ENCODE measurements at regions not wholly inside any gene's neighbourhood (a gene's known extent, or its start where the extent isn't known, plus 50 kb on each side); places are given as distances from the start of the nearest gene placed in this dataset.
"Not testable (repeated sequence)": the region's sequence is repeated elsewhere in the genome, so short reads cannot be mapped to it uniquely, and the experiment has no call there.

DNA sequence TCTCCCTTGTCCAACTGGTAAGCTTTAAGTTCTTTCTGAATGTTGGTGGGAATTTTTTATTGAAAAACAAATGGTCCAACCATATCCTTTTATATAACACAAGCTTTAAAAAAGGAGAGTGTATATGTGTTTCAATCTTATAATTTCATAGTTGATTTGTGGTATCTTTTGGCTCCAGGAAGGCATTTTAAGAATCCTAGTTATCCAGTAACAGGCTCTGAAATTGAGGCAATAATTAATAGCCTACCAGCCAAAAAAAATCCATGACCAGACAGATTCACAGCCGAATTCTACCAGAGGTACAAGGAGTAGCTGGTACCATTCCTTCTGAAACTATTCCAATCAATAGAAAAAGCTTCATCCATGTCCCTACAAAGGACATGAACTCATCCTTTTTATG is 141.6 kb downstream of the FZD1 start:
- not testable (repeated sequence) for ATAC-seq

DNA sequence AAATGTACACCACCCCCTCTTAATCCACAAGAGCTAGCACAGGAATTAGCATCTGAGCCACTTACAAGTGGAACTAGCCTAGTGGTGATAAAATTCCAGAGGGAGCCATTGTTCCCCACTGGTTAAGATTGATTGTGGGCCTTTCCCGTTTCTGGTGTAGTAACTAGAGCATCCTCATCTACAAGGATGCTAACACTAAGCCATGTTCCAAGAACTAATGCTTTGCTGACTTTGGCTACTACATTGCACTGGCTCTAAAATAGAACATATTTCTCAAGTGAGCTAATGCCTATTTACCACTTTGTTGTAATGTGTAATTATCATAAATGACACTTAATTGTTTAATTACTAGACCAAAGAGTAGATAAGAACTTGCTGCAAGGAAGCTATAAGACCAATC is 143.7 kb downstream of the FZD1 start:
- ATAC-seq = no peak

DNA sequence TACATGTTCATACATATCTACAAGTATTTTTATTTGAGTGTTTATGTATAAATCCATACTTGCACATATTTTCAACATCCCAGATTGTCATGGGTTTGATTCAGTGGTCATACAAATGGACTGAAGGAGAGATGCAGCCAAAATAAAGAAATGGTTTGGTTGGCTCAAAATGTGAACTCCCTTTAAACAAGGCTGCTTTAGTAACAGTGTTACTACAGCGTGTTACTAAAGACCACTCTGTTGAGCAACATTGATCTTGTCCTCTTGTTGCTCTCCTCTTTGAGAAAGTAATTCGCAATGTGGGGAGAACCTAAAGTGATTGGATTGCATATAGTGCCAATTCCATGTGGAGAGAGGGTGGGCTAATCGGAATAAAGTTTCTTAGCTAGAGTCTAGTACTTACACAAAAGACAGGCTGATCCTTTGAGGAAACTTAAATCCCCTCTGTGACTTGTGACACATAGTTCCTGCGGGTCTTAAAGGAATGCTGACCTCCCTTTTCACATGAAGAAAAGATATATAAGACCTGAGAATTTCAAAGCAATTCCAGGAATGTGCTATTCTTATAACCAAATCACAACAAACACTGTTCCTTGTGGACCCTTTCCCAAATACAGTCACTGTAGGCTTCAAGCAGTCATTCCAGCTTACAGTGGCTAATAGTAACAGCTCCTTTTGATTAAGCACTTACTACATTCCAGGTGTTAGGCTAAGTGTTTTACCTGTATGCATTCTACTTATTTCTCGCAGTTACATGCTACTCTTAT is 144.3 kb downstream of the FZD1 start:
- ATAC-seq = no peak

DNA sequence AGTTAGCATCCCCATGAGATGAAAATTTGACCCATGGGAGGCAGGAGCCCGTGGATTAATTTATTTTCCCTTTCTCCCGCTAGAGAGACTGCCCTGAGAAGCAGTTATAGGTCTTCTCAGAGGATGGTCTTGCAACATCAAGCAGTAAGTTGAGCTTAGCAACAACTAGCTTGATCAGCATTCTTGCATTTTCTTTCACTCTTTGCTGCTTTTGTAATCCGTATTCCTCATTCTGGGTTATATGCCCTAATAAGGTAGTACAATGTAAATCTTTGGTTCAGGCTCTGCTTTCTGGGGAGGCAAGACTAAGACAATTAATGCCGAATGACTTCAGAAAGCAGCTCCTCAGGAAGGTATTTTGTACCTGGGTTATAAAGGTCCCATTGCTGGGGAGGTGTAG is 146.8 kb downstream of the FZD1 start:
- ATAC-seq = no peak

DNA sequence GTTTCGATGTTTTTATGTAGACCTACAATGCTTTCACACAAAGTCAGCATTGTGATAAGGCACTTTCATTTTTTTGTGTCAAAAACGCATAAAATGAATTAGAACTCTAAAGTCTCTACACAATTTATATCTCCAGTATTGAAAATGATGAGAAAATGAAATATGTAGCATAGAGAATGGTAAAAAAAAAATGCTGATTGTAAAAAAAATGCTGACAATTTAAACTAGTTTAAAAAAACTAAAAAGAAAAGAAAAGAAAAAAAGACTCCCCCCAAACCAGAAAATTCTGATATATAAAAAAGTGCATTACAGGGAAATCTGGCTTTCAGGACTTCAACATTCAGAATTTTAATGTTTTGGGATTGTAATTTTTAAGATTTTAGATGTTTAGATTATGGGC is 148.1 kb downstream of the FZD1 start:
- no peak for ATAC-seq

DNA sequence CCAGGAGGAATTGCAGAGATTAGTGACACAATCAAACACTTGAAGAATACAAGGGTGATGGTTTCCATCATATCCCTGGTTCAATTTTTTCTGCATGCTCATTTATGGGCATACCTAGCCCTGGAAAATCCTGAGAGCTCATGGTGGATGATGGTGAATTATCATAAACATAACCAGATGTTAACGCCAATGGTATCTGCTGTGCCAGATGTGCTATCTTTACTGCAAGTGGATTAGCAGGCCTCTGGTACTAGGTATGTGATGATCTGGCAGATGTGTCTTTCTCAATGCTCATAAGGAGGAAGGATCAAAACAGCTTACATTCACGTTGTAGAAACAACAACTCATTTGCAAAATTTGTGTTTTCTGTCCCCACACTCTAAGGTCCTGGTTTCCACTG is 150.5 kb downstream of the FZD1 start:
- ATAC-seq = no peak

DNA sequence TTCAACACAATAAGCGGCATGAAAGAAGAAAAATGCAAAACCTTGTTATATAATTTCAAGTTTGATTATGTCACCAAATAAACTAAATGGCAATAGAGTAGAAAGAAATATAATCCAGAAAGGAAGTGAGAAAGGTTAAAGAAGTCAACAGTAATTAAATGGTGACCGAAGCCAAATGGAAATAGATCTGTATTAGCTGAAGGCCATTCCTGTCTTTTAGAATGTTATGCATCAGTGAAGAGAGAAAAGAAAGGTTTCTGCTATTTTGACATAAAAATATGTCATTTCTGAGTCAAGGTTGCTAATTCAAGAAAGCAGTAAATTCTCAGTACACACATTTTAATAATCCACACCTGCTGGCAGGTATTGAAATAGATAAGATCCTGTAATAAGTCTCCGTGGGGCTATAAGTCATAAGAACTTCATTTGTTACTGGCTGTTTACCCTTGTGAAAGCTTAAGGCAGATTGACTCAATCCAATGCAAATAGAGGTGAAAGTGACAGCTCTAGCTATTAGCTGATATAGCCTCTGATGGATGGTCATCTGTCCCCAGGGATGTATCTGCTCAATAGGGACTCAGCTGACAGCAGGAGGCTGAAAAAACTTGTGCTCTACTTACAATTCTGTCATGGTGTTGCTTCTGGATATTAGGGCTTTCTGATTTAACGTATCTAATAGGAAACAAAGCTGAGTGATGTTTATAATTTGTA is 152.1 kb downstream of the FZD1 start:
- no peak for ATAC-seq

DNA sequence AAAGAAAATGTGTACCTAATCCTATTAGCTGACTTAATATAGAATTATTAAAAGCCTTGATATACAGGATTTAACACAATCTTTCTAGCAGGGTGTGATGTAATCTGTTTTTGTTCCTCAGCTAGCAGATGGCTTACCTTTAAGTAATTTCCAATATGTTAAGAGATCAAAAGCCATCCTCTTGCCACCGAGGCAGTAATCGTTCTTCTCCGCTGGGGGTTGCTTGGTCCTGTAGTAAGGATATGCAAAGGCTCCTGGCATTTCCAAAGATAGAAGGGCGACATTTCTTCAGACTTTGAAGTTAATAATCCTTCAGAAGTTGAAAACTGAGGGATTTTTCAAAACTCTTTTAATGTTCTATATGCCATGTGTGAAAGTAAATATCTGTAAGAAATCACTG is 156.4 kb downstream of the FZD1 start:
- ATAC-seq = no peak

DNA sequence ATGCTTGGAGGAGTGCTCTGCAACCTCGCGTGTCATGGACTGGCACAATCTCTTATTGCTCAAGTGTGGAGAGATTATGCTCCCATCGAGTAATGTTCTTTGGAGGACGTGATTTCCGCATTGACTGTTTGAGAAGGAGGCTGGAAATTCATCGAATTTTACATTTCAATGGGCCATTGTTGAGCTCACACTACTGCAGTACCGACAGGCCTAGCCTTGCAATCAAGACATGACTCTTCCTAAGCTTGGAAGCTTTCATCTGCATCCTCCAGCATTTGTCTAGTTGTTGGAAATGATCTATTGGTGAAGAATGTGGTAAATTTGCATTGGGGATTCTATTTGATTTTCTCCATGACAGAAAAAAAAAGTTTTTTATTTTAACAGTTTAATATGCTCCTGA is 156.8 kb downstream of the FZD1 start:
- ATAC-seq = no peak

DNA sequence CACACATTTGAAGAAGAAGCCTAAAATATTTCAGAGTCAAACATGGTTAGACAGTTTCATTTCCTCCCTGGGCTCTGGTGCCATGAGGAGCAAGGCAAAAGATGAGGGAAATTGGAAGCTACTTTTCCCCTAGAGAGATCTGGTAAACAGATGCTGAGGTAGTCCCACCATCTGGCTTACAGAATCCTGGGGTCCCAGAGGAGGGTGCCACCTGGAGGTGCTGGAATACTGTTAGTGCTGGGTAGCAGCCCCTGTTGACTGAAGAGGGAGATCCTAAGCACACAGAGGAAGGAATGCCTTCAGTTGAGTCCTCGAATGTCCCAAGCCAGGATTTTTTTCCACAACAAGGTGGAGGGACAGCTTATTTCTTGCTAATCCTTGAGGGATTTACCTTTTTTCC is 160.1 kb downstream of the FZD1 start:
- no peak for ATAC-seq

DNA sequence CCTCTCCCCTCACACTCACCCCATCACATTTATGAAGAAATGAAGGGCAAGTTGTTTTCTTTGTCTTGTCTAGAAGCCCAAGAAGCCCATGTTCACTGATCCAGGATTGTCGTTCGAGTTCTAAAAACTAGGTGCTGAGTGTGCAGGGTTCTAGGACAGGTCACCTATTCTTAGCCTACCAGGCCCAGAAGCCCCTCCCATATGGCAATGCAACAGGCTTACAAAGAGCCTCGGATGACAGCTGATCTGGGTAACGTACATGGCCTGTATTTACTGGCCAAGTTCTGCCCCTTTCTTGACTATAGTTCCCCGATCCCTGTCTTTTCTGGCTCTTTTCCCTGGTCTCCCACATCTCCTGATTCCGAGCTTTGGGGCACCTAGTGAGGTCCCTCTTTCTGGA is 160.9 kb downstream of the FZD1 start:
- no peak for ATAC-seq

DNA sequence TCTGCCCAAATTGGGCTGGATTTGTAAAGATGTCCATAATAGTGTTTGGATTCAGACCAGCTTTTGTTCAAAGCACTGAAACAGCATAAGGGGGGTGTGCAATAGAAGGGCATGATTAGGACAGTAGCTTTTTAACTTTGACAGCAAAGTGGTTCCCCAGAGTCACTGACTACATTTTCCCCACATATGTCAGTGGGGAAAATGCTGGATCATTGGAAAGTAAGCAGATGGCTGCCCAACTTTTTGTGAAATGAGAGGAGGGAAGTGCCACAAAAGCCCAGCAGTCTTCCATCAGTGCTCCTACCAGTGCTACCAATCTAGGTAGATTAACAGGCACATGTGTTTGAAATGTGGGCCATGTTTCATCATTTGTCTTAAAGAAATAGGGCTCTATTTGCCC is 162.8 kb downstream of the FZD1 start:
- ATAC-seq = no peak

DNA sequence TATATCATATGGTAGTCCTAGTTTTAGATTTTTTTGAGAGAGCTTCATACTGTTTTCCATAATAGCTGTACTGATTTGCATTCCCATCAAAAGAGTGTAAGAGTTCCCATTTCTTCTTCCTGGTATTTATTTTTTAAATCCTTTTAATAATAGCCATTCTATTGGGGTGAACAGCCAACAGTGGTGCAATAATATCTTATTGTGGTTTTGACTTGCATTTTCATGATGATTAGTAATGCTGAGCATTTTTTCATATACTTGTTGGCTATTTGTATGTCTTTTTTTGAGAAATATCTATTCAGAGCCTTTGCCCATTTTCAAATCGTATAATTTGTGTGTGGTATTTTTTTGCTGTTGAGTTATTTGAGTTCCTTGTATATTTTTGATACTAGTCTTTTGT is 167.4 kb downstream of the FZD1 start:
- no peak for ATAC-seq

DNA sequence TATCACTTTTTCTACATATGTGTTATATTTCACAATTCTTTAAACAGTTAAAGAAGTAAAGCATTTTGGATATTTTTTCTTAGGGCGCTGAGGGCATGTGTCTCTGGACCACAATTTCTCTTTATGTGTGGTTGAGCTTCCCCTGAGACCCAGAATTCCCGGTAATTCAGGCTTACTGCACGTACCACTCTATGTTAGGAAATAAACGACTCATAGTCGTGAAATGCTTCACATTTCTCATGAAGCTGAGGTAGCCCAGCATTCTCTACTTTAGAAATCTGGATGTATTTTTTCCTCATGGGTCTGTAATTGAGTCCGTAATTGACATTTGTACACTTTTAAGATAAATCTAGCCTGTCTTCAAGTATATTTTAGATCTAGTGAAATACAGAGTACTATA is 170.6 kb downstream of the FZD1 start:
- ATAC-seq = no peak

DNA sequence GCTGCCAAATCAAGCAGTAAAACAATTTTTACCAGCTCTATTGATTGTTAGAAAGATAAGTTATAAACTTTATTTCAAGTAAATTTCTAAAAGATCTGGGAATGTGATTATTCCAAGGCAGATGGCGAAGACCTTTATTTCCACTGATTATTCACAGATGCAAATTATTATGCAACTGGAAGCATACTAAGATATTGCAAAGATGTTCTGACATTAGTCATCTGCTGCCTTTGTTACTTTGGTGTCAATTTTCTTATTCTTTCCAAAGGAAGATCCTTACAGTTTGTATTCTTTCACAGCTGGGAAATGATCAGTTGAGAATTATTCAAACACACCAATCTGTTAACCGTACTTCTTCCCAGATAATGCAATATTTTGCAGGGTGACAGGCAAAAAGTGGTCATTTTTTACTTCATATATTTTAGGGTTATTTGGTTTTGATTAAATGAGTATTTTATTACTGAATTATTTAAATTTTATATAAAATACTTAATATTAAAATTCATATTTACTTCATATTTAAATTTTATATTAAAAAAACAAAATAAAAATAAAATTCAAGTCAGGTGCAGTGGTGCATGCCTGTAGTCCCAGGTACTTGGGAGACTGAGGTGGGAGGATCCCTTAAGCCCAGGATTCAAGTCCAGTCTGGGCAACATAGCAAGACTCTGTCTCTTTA is 171.3 kb downstream of the FZD1 start:
- no peak for ATAC-seq

DNA sequence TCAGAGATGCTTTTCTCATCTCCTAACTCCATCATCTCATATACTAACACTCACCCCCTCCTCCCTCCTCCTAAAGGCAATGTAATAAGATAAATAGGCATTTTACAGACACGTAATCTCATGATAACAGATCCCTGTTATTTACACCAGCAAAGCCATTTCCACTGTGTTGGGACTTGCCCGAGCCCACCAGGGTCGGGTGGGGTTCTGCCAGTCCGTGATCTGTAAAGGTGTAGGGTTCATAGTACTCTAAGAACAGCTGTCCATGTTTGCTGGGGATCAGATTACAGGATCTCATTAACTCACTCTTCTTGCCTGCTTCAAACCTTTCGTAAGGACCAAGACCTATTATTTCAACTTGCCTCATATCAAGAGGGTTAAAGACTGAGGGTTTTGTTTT is 172.4 kb downstream of the FZD1 start:
- ATAC-seq = no peak

DNA sequence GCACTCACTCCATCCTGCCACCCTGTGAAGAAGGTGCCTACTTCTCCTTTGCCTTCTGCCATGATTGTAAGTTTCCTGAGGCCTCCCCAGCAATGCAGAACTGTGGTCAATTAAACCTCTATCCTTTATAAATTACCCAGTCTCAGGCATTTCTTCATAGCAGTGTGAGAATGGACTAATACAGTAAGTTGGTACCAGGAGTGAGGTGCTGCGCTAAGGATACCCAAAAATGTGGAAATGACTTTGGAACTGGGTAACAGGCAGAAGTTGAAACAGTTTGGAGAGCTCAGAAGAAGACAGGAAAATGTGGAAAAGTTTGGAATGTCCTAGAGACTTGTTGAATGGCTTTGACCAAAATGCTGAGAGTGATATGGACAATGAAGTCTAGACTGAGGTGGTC is 176.0 kb downstream of the FZD1 start:
- not testable (repeated sequence) for ATAC-seq

DNA sequence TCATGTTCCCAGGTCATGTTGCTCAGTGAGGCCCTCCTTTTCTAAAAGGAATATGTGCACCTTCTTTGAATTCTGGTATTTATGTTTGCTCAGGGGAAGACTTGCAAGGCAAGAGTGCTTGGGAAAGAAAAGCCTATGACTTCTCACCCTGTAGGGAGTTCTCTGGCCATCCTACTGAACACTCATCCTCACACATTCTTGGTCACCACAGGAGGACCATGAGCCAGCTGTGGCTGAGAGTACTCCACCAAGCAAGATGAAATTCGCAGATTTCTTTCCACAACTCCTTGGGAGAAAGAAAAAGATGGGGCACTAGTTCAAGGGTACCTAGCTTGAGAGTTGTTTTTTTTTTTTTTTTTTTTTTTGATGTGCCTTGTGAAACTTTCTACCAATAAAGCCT is 179.6 kb downstream of the FZD1 start:
- no peak for ATAC-seq

DNA sequence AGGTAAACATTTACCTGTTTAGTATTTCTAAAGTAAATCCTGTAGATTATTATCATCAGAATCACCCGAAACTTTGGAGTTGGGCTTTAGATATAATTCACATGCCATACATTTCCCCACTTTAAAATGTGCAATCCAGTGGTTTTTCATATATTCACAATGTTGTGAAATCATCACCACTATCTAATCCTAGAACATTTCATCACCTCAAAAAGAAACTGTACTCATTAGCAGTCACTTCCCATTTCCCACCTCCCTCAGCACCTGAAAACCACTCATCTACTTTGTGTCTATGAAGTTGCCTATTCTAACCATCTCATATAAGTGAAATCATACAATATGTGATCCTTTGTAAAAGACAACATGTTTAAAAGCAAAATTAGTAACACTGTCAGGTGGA is 182.6 kb downstream of the FZD1 start:
- no peak for ATAC-seq

DNA sequence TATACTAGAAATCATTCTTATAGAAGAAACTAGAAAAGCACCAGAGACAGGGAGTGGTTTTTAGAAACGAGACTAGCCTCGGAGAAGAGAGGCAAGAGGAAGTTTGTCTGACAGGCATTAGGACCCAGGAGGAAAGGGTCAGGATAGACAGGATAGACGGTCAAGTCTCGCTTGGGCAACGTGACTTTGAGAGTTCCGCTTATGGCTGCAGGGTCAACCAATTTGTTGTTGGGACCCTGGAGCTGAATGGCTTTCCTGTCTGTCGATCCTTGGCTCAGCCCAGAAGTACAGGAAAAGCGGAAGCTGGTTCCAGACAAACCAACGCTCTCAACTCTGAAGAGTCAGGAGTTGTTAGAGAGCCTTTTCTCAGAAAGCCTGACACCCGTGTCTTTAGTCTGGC is 191.2 kb downstream of the FZD1 start:
- no peak for ATAC-seq

DNA sequence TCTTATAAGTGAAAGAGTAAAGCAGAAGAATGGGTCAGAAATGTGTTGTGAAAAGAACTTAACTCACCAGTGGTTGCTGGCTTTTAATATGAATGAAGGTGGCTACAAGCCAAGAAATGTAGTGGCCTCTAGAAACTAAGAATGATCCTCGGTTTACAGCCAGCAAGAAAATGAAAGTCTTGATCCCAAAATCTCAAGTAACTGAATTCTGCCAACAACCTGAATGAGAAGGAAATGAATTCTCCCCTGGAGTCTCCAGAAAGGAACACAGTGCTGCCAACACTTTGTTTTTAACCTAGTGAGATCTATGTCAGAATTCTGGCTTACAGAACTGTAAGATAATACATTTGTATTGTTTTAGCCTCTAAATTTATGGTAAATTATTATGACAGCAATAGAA is 193.0 kb downstream of the FZD1 start:
- ATAC-seq = no peak

DNA sequence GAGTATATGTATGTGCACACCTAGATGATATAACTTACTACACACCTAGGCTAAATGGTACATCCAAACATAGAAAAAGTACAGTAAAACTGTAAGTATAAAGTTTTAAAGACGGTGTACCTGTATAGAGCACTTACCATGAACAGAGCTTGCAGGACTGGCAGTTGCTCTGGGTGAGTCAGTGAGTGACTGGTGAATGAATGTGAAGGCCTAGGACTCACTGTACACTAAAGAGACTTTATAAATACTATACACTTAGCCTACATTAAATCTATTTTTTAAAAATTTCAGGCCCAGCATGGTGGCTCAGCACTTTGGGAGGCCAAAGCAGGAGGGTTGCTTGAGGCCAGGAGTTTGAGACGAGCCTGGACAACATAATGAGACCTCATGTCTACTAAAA is 195.3 kb downstream of the FZD1 start:
- ATAC-seq = no peak

DNA sequence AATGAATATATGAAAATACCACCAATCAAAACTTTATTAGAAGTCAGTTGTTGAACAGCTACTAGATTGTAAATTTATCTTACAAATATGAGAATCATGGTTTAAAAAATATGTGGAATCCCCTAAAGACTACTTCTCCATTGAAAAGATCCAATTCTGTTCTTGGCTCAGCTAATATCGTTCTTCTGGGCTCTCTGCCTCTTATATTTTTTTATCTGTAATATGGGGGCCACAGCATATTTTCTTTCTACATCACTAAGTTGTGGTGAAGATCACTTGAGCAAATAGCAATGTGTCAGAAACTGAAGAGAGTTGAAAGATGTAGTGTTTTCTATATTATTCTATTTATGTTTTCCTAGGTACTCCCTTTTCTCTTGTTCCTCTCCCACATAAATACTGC is 198.1 kb downstream of the FZD1 start:
- no peak for ATAC-seq

DNA sequence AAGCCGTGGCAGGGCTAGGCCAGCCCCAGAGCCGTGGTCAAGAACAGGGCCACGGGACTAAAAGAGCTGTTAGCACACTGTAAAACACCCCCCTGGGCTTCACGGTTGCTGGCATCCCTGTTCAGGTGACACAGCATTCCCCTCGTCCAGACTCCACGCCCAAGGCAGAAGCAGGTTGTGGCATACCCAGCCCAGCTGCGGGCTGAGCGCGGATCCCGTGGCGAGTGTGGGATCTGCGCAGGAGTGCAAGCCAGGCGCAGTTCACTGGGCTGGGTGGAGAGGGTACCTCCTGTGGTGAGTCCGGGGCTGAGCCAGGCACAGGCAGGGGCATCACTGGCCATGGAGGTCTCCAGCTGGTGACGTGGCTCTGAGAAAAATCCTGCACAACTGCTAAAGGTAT is 199.1 kb downstream of the FZD1 start:
- ATAC-seq = no peak

Measured in esophagus mucosa (tissue), 1 donor.